B cell (primary cell): ENCODE measurements at regions not wholly inside any gene's neighbourhood (a gene's known extent, or its start where the extent isn't known, plus 50 kb on each side); places are given as distances from the start of the nearest gene placed in this dataset.
"Not testable (repeated sequence)": the region's sequence is repeated elsewhere in the genome, so short reads cannot be mapped to it uniquely, and the experiment has no call there.

ENCODE experiments used
- ATAC-seq: fragments of 200-7000 bp; cut with Tn5 transposase; one replicate; pipeline ENCODE4 v1.10.0; 2021; ENCODE audit warnings: low read depth, mild to moderate bottlenecking, moderate number of reproducible peaks, moderate library complexity
- CTCF ChIA-PET: fragments of 350-600 bp; sonication (Branson Sonifier 250); formaldehyde crosslinking; loops from one replicate; lab custom pipeline; 2021; ENCODE audit warnings: antibody characterized with exemption, inconsistent platforms; lab: Charles Lee
- POLR2A ChIA-PET: fragments of 350-600 bp; sonication (Branson Sonifier 250); formaldehyde crosslinking; loops from one replicate; lab custom pipeline; 2021; ENCODE audit warnings: antibody characterized with exemption; lab: Charles Lee
- DNase-seq: peaks from one replicate; pipeline ENCODE4 v3.0.0; 2013
- H2AFZ ChIP-seq: 2 replicates; pipeline ENCODE4 v1.6.1; 2012; ENCODE audit warnings: mild to moderate bottlenecking, low read depth, low read length; ENCODE audit not compliant: insufficient read depth, poor library complexity, severe bottlenecking
- H3K27ac ChIP-seq, 2 donors: 1 replicate in 1 of 2; 2 replicates in 1 of 2; pipeline ENCODE4 v1.5.1; 2012 to 2013; ENCODE audit warnings: low read length in 2 of 2, mild to moderate bottlenecking in 2 of 2, moderate library complexity in 1 of 2
- H3K27me3 ChIP-seq, 4 experiments: fragments of 200-600 bp in 1 of 4; sonication (generic) in 1 of 4; replicated peaks in 1 of 4; 1 replicate in 2 of 4; 2 replicates in 2 of 4; pipeline versions ENCODE4 v1.6.1 to v1.7.0; 2013 to 2016; ENCODE audit warnings: low read length in 3 of 4, mild to moderate bottlenecking in 2 of 4, mixed read lengths in 1 of 4, moderate library complexity in 1 of 4; ENCODE audit not compliant: insufficient read depth in 4 of 4, control insufficient read depth in 3 of 4; ENCODE audit errors: control extremely low read depth in 1 of 4
- H3K36me3 ChIP-seq, 2 experiments: replicated peaks in 1 of 2; 1 replicate in 1 of 2; 2 replicates in 1 of 2; pipeline versions ENCODE4 v1.6.1 to v1.7.1; 2013; ENCODE audit warnings: low read length in 1 of 2; ENCODE audit not compliant: insufficient read depth in 2 of 2, control insufficient read depth in 1 of 2; ENCODE audit errors: control extremely low read depth in 1 of 2, extremely low read depth in 1 of 2
- H3K4me1 ChIP-seq, 2 donors: fragments of 200-600 bp in 1 of 2; sonication (generic) in 1 of 2; 1 replicate in 1 of 2; 2 replicates in 1 of 2; pipeline versions ENCODE4 v1.5.1 to v1.6.1; 2013 to 2017; ENCODE audit warnings: low read length in 2 of 2; ENCODE audit not compliant: control insufficient read depth in 2 of 2, insufficient read depth in 2 of 2
- H3K4me2 ChIP-seq: replicated peaks from 2 replicates; pipeline ENCODE3; 2012; ENCODE audit warnings: mild to moderate bottlenecking, low read depth, low read length; ENCODE audit not compliant: poor library complexity, severe bottlenecking
- H3K4me3 ChIP-seq, 5 experiments: fragments of 200-600 bp in 1 of 5; sonication (generic) in 1 of 5; 1 replicate in 3 of 5; 2 replicates in 2 of 5; pipeline versions ENCODE4 v1.5.1 to v1.7.0; 2011 to 2016; ENCODE audit warnings: low read length in 4 of 5, mild to moderate bottlenecking in 4 of 5, low read depth in 2 of 5, control low read depth in 1 of 5, moderate library complexity in 1 of 5; ENCODE audit not compliant: insufficient read depth in 1 of 5; ENCODE audit errors: control extremely low read depth in 1 of 5, extremely low read depth in 1 of 5
- H3K79me2 ChIP-seq: fragments of 200-600 bp; sonication (generic); one replicate; pipeline ENCODE4 v1.6.0; 2016; ENCODE audit warnings: low read length; ENCODE audit not compliant: control insufficient read depth, insufficient read depth
- H3K9ac ChIP-seq: fragments of 200-600 bp; sonication (generic); 2 replicates; pipeline ENCODE4 v1.6.1; 2017; ENCODE audit warnings: mild to moderate bottlenecking, low read length, moderate library complexity
- H3K9me3 ChIP-seq, 3 donors: one replicate each; pipeline versions ENCODE4 v1.6.1 to v1.7.1; 2013; ENCODE audit warnings: low read length in 2 of 3; ENCODE audit not compliant: control insufficient read depth in 2 of 3, insufficient read depth in 1 of 3; ENCODE audit errors: control extremely low read depth in 1 of 3
- H4K20me1 ChIP-seq: 2 replicates; pipeline ENCODE4 v1.6.0; 2012; ENCODE audit warnings: mild to moderate bottlenecking, low read length; ENCODE audit not compliant: insufficient read depth, control insufficient read depth, poor library complexity, severe bottlenecking
- H3K27ac Mint-ChIP-seq: one replicate; pipeline ENCODE4 v1.8.0; 2021; ENCODE audit warnings: mixed read lengths
- H3K27me3 Mint-ChIP-seq: one replicate; pipeline ENCODE4 v1.8.0; 2021; ENCODE audit warnings: mixed read lengths
- H3K4me1 Mint-ChIP-seq: one replicate; pipeline ENCODE4 v1.8.0; 2021; ENCODE audit warnings: mixed read lengths
- H3K4me3 Mint-ChIP-seq: one replicate; pipeline ENCODE4 v1.8.0; 2021; ENCODE audit warnings: mixed read lengths
- H3K9me3 Mint-ChIP-seq: one replicate; pipeline ENCODE4 v1.8.0; 2022; ENCODE audit warnings: mixed read lengths; ENCODE audit not compliant: insufficient read depth
- EZH2 ChIP-seq: IDR thresholded peaks from 2 replicates; pipeline ENCODE4 v1.6.1; 2012; ENCODE audit warnings: borderline replicate concordance, low read depth, mild to moderate bottlenecking, moderate library complexity, low read length; ENCODE audit not compliant: insufficient read depth, poor library complexity, severe bottlenecking
- WGBS: methylation state at CpG from one replicate; pipeline ENCODE4 v1.1.5; 2013; ENCODE audit warnings: missing lambda C conversion rate; ENCODE audit not compliant: insufficient coverage; 5-methylcytosine and 5-hydroxymethylcytosine counted together
- intact Hi-C: fragments of 100-400 bp; cut with micrococcal nuclease; formaldehyde crosslinking; loops from one replicate; pipeline ENCODE4 v1.10.0; 2022
- TF ChIP-seq, protein P1 (sequence below): fragments of 200-600 bp; IDR thresholded peaks from one replicate; pipeline ENCODE4 v1.8.0; 2022; ENCODE audit warnings: antibody characterized with exemption, mild to moderate bottlenecking

DNA sequence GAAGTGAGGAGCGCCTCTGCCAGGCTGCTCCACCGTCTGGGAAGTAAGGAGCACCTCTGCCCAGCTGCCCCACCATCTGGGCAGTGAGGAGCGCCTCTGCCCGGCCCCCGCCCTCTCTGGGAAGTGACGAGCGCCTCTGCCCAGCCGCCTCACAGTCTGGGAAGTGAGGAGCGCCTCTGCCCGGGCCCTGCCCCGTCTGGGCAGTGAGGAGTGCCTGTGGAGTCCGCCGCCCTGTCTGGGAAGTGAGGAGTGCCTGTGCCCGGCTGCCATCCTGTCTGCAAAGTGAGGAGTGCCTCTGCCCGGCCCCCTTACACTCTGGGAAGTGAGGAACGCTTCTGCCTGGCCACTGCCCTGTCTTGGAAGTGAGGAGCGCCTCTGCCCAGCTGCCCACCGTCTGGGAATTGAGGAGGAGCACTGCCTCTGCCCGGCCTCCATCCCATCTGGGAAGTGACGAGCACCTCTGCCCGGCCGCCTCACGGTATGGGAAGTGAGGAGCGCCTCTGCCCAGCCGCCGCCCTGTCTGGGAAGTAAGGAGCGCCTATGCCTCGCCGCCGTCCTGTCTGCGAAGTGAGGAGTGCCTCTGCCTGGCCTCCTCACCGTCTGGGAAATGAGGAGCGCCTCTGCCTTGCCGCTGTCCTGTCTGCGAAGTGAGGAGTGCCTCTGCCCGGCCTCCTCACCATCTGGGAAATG is 576.2 kb upstream of the C9orf72 start:
- H3K4me2 ChIP-seq, H3K27me3 Mint-ChIP-seq, H3K9me3 Mint-ChIP-seq, ATAC-seq, H3K4me3 ChIP-seq, DNase-seq, CTCF ChIA-PET, H3K27ac Mint-ChIP-seq, POLR2A ChIA-PET, H3K4me1 Mint-ChIP-seq, H4K20me1 ChIP-seq, H3K27ac ChIP-seq, H3K4me1 ChIP-seq, H3K27me3 ChIP-seq, H3K9ac ChIP-seq, H2AFZ ChIP-seq, H3K79me2 ChIP-seq, H3K36me3 ChIP-seq, H3K4me3 Mint-ChIP-seq, intact Hi-C loops: not testable (repeated sequence)
- 88% methylated on average over 32 of the region's 36 CpGs for WGBS
- peaks cover 0 to 20% (median 0%) of the 10 kb centered on the region in 3 donors for H3K9me3 ChIP-seq

DNA sequence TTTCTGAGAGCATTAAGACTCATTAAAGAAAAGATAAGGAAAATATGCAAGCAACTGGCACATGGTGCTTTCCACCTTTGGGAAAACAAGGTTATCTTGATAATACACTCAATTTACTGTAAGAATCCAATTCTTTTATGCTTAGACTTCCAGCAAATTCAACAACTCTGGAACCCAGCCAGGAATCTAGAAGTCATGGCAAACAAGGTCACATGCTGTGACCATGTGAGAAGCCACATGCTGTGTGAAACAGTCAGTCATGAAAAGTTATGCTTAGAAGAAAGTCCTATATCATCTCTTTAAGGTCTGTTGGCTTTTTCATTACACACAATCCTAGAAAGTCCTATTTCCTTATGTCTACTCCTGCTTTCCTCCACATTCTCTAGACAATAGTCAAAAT is 581.8 kb upstream of the C9orf72 start:
- Histone ChIP-seq H3K79me2 (no peaks in the 10 kb centered on the region), H2AFZ (no peak overlapping the region), H4K20me1 (no peaks in the 10 kb centered on the region), H3K9me3 (peaks cover 0 to 7% (median 0%) of the 10 kb centered on the region in 3 donors), H3K4me2 (no peak overlapping the region), H3K36me3 (no peaks in the 10 kb centered on the region), H3K27me3 (no peaks in the 10 kb centered on the region), H3K4me3 (no peak overlapping the region), H3K4me1 (no peaks in the 10 kb centered on the region), H3K27ac (no peak overlapping the region), H3K9ac (no peak overlapping the region)
- CTCF ChIA-PET = no interaction called here
- no peaks in the 10 kb centered on the region for H3K4me1 Mint-ChIP-seq
- ATAC-seq = no peak
- H3K27ac Mint-ChIP-seq = no peak overlapping the region
- TF ChIP-seq EZH2 = no peak
- TF ChIP-seq, protein P1, sequence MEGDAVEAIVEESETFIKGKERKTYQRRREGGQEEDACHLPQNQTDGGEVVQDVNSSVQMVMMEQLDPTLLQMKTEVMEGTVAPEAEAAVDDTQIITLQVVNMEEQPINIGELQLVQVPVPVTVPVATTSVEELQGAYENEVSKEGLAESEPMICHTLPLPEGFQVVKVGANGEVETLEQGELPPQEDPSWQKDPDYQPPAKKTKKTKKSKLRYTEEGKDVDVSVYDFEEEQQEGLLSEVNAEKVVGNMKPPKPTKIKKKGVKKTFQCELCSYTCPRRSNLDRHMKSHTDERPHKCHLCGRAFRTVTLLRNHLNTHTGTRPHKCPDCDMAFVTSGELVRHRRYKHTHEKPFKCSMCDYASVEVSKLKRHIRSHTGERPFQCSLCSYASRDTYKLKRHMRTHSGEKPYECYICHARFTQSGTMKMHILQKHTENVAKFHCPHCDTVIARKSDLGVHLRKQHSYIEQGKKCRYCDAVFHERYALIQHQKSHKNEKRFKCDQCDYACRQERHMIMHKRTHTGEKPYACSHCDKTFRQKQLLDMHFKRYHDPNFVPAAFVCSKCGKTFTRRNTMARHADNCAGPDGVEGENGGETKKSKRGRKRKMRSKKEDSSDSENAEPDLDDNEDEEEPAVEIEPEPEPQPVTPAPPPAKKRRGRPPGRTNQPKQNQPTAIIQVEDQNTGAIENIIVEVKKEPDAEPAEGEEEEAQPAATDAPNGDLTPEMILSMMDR = no peak
- no peak for DNase-seq
- H3K4me3 Mint-ChIP-seq = no peak overlapping the region
- POLR2A ChIA-PET = no interaction called here
- no peaks in the 10 kb centered on the region for H3K27me3 Mint-ChIP-seq
- H3K9me3 Mint-ChIP-seq = no peaks in the 10 kb centered on the region
- intact Hi-C loops = no loop called here
